IMR-90 (cell line): ENCODE measurements at regions not wholly inside any gene's neighbourhood (a gene's known extent, or its start where the extent isn't known, plus 50 kb on each side); places are given as distances from the start of the nearest gene placed in this dataset.

Source experiments
- ATAC-seq: fragments of 200-7000 bp; cut with Tn5 transposase; 2 replicates; pipeline ENCODE4 v1.9.1; 2020; ENCODE audit warnings: low read depth, mild to moderate bottlenecking, moderate library complexity
- BruUV-seq: library from RNA; stranded (reverse); fragments of 400-500 nt; replicated peaks from 2 replicates; lab custom pipeline; 2021; lab: Mats Ljungman, UMichigan
- CTCF ChIA-PET: fragments of 300-600 bp; formaldehyde crosslinking; extraction: SDS; loops from one replicate; lab custom pipeline; 2021; ENCODE audit warnings: antibody characterized with exemption; lab: Yijun Ruan, JAX
- POLR2A ChIA-PET: fragments of 300-600 bp; sonication (Branson Sonifier 250); formaldehyde crosslinking; loops from one replicate; lab custom pipeline; 2022; ENCODE audit warnings: antibody characterized with exemption; ENCODE audit not compliant: unreplicated experiment; lab: Charles Lee
- DNase-seq: peaks from one replicate; pipeline ENCODE4 v3.0.0; 2013
- H2AFZ ChIP-seq: replicated peaks from 2 replicates; pipeline ENCODE3; 2013; ENCODE audit warnings: low read length, mild to moderate bottlenecking; ENCODE audit not compliant: poor library complexity
- H2AK5ac ChIP-seq: 2 replicates; pipeline ENCODE4 v1.6.1; 2013; ENCODE audit warnings: low read depth, low read length, inconsistent platforms
- H2AK9ac ChIP-seq: replicated peaks from 2 replicates; pipeline ENCODE3; 2013; ENCODE audit warnings: mild to moderate bottlenecking, low read depth, low read length, moderate library complexity; ENCODE audit not compliant: poor library complexity
- H2BK120ac ChIP-seq: 2 replicates; pipeline ENCODE4 v1.6.1; 2013; ENCODE audit warnings: low read depth, low read length, inconsistent platforms
- H2BK15ac ChIP-seq: 3 replicates; pipeline ENCODE4 v1.6.1; 2013; ENCODE audit warnings: low read depth, low read length, inconsistent platforms
- H2BK20ac ChIP-seq: 2 replicates; pipeline ENCODE4 v1.6.1; 2013; ENCODE audit warnings: low read depth, mild to moderate bottlenecking, inconsistent platforms, low read length, moderate library complexity
- H2BK5ac ChIP-seq: 2 replicates; pipeline ENCODE4 v1.6.1; 2013; ENCODE audit warnings: mild to moderate bottlenecking, low read depth, low read length, inconsistent platforms; ENCODE audit not compliant: poor library complexity, severe bottlenecking
- H3K14ac ChIP-seq: replicated peaks from 2 replicates; pipeline ENCODE4 v1.6.1; 2013; ENCODE audit warnings: low read depth, low read length, inconsistent platforms
- H3K18ac ChIP-seq: 2 replicates; pipeline ENCODE4 v1.6.1; 2013; ENCODE audit warnings: low read depth, low read length, control low read depth
- H3K23ac ChIP-seq: 2 replicates; pipeline ENCODE4 v1.6.1; 2013; ENCODE audit warnings: low read depth, low read length, inconsistent platforms
- H3K27ac ChIP-seq: 2 replicates; pipeline ENCODE4 v1.5.1; 2013; ENCODE audit warnings: mild to moderate bottlenecking, control low read depth, low read length; ENCODE audit not compliant: insufficient read depth
- H3K27me3 ChIP-seq: 2 replicates; pipeline ENCODE4 v1.6.1; 2013; ENCODE audit warnings: low read length; ENCODE audit not compliant: control insufficient read depth, insufficient read depth
- H3K36me3 ChIP-seq: 2 replicates; pipeline ENCODE4 v1.6.1; 2013; ENCODE audit warnings: low read length, mixed read lengths; ENCODE audit not compliant: control insufficient read depth, insufficient read depth
- H3K4ac ChIP-seq: 2 replicates; pipeline ENCODE4 v1.6.1; 2013; ENCODE audit warnings: low read depth, low read length, inconsistent platforms
- H3K4me1 ChIP-seq: 2 replicates; pipeline ENCODE4 v1.6.1; 2013; ENCODE audit warnings: low read length, mixed read lengths; ENCODE audit not compliant: control insufficient read depth, insufficient read depth
- H3K4me2 ChIP-seq: 2 replicates; pipeline ENCODE4 v1.6.1; 2013; ENCODE audit warnings: low read depth, mild to moderate bottlenecking, control low read depth, low read length, moderate library complexity
- H3K4me3 ChIP-seq: 2 replicates; pipeline ENCODE4 v1.5.1; 2013; ENCODE audit warnings: low read depth, mild to moderate bottlenecking, control low read depth, low read length, moderate library complexity; ENCODE audit not compliant: insufficient read depth
- H3K56ac ChIP-seq: 2 replicates; pipeline ENCODE4 v1.6.1; 2013; ENCODE audit warnings: low read length, inconsistent platforms; ENCODE audit not compliant: insufficient read depth; ENCODE audit errors: extremely low read depth
- H3K79me1 ChIP-seq, 2 experiments: 2 replicates each; pipeline ENCODE4 v1.6.1; 2013; ENCODE audit warnings: low read length in 2 of 2, inconsistent platforms in 1 of 2, low read depth in 1 of 2
- H3K9ac ChIP-seq: 2 replicates; pipeline ENCODE4 v1.6.1; 2013; ENCODE audit warnings: low read depth, low read length, control low read depth
- H3K9me1 ChIP-seq: 2 replicates; pipeline ENCODE4 v1.6.1; 2013; ENCODE audit warnings: low read length, inconsistent platforms; ENCODE audit not compliant: insufficient read depth
- H3K9me3 ChIP-seq: 2 replicates; pipeline ENCODE4 v1.6.1; 2013; ENCODE audit warnings: low read length; ENCODE audit not compliant: control insufficient read depth, insufficient read depth
- H4K20me1 ChIP-seq: 2 replicates; pipeline ENCODE4 v1.6.1; 2013; ENCODE audit warnings: low read length, inconsistent platforms; ENCODE audit not compliant: insufficient read depth
- H4K5ac ChIP-seq: 2 replicates; pipeline ENCODE4 v1.6.1; 2013; ENCODE audit warnings: mild to moderate bottlenecking, low read depth, low read length, control low read depth
- H4K8ac ChIP-seq, 2 experiments: 2 replicates each; pipeline ENCODE4 v1.6.1; 2013; ENCODE audit warnings: low read depth in 2 of 2, low read length in 2 of 2, control low read depth in 1 of 2, inconsistent platforms in 1 of 2
- H4K91ac ChIP-seq: 2 replicates; pipeline ENCODE4 v1.6.1; 2013; ENCODE audit warnings: low read depth, low read length, inconsistent platforms; ENCODE audit not compliant: insufficient read depth
- BHLHE40 ChIP-seq: fragments of 150-350 bp; IDR thresholded peaks from 2 replicates; pipeline ENCODE4 v1.6.1; 2016; ENCODE audit warnings: mild to moderate bottlenecking, low read depth, low read length
- CEBPB ChIP-seq: IDR thresholded peaks from 2 replicates; pipeline ENCODE4 v1.6.1; 2012; ENCODE audit warnings: low read depth, low read length, improper control_type of control experiment
- CHD1 ChIP-seq: IDR thresholded peaks from 2 replicates; pipeline ENCODE4 v1.6.1; 2012; ENCODE audit warnings: low read depth, low read length, improper control_type of control experiment
- CTCF ChIP-seq: conservative IDR thresholded peaks from 2 replicates; pipeline ENCODE4 v1.5.1; 2012; ENCODE audit warnings: mild to moderate bottlenecking, low read depth, low read length, improper control_type of control experiment
- ELK1 ChIP-seq: fragments of 150-350 bp; IDR thresholded peaks from 2 replicates; pipeline ENCODE4 v1.6.1; 2016; ENCODE audit warnings: low read depth, mild to moderate bottlenecking, low read length, moderate library complexity, borderline replicate concordance
- FOS ChIP-seq: fragments of 150-350 bp; IDR thresholded peaks from 2 replicates; pipeline ENCODE4 v1.6.1; 2016; ENCODE audit warnings: low read depth, low read length
- MAFK ChIP-seq: IDR thresholded peaks from 2 replicates; pipeline ENCODE4 v1.6.1; 2012; ENCODE audit warnings: low read depth, low read length, improper control_type of control experiment
- RAD21 ChIP-seq: IDR thresholded peaks from 2 replicates; pipeline ENCODE4 v1.6.1; 2012; ENCODE audit warnings: low read length, improper control_type of control experiment
- RCOR1 ChIP-seq: IDR thresholded peaks from 2 replicates; pipeline ENCODE4 v1.6.1; 2012; ENCODE audit warnings: mild to moderate bottlenecking, low read length, improper control_type of control experiment; ENCODE audit not compliant: insufficient replicate concordance
- RFX5 ChIP-seq: IDR thresholded peaks from 2 replicates; pipeline ENCODE4 v1.8.0; 2012; ENCODE audit warnings: low read depth, mild to moderate bottlenecking, low read length, moderate library complexity
- USF2 ChIP-seq: fragments of 150-350 bp; IDR thresholded peaks from 2 replicates; pipeline ENCODE4 v1.6.1; 2017; ENCODE audit warnings: mild to moderate bottlenecking, antibody characterized with exemption, low read length, low read depth
- WGBS, 2 experiments: methylation state at CpG; one replicate each; pipeline versions ENCODE4 v1.1.5 to v1.1.7; 2013; ENCODE audit warnings: missing lambda C conversion rate in 2 of 2; ENCODE audit not compliant: insufficient read length in 1 of 2; ENCODE audit errors: extremely low coverage in 2 of 2; 5-methylcytosine and 5-hydroxymethylcytosine counted together
- dilution Hi-C: fragments of 300-500 bp; cut with HindIII; formaldehyde crosslinking; loops from one replicate; pipeline ENCODE4 v1.14.3; 2018; ENCODE audit warnings: low sequenced_read_pairs; ENCODE audit not compliant: unreplicated experiment
- in situ Hi-C: fragments of 300-500 bp; cut with MboI; formaldehyde crosslinking; loops from 3 replicates; pipeline ENCODE4 v1.14.3; 2019; ENCODE audit warnings: low sequenced_read_pairs, inconsistent platforms, mixed read lengths
- intact Hi-C: fragments of 100-400 bp; cut with micrococcal nuclease; formaldehyde crosslinking; loops from 2 replicates; pipeline ENCODE4 v1.10.0; 2022

- Histone ChIP-seq H3K18ac (no peak overlapping the region), H3K4me1 (no peaks in the 10 kb centered on the region), H2BK15ac (no peak overlapping the region), H4K20me1 (no peaks in the 10 kb centered on the region), H2AFZ (no peak overlapping the region), H4K5ac (no peak overlapping the region), H2BK20ac (no peak overlapping the region), H3K27ac (no peak overlapping the region), H4K8ac (no peak overlapping the region), H3K9ac (no peak overlapping the region), H3K4me3 (no peak overlapping the region), H4K91ac (no peak overlapping the region), H3K23ac (no peak overlapping the region), H2BK5ac (no peak overlapping the region), H2AK5ac (no peak overlapping the region), H3K27me3 (no peaks in the 10 kb centered on the region), H3K9me1 (no peaks in the 10 kb centered on the region), H3K56ac (no peak overlapping the region), H3K9me3 (0 out of 2 replicates have a peak, but pooled peaks cover 3% of the 10 kb centered on the region), H2BK120ac (no peak overlapping the region), H3K4ac (no peak overlapping the region), H3K79me1 (no peaks in the 10 kb centered on the region), H3K14ac (no peak overlapping the region), H3K36me3 (no peaks in the 10 kb centered on the region), H2AK9ac (no peak overlapping the region), H3K4me2 (no peak overlapping the region)
- intact Hi-C loops = no loop called here
- DNase-seq = no peak
- BruUV-seq = no TSS peak
- POLR2A ChIA-PET = no interaction called here
- CTCF ChIA-PET = no interaction called here
- no peak for TF ChIP-seq RFX5
- no peak for TF ChIP-seq FOS
- no peak for TF ChIP-seq CTCF
- TF ChIP-seq RAD21 = no peak
- TF ChIP-seq RCOR1 = no peak
- TF ChIP-seq MAFK = no peak
- TF ChIP-seq CHD1 = no peak
- TF ChIP-seq BHLHE40 = no peak
- no peak for TF ChIP-seq USF2
- no peak for TF ChIP-seq ELK1
- TF ChIP-seq CEBPB = no peak
- in situ Hi-C loops = no loop called here
- dilution Hi-C loops = no loop called here
- ATAC-seq = no peak
- no CpG with 5 or more reads among the region's 1 CpG for WGBS, 2 experiments
These were observed 528.2 kb downstream of the RPS29 start for GRCh38 chr14:49057838-49058510.
